GM19395 (cell line): ENCODE measurements at regions not wholly inside any gene's neighbourhood (a gene's known extent, or its start where the extent isn't known, plus 50 kb on each side); places are given as distances from the start of the nearest gene placed in this dataset.
"Not testable (repeated sequence)": the region's sequence is repeated elsewhere in the genome, so short reads cannot be mapped to it uniquely, and the experiment has no call there.

Experiments used
- ATAC-seq: cut with Tn5 transposase; IDR thresholded peaks from one replicate; pipeline ENCODE4 v1.9.1; 2021; ENCODE audit warnings: mild to moderate bottlenecking, moderate library complexity; ENCODE audit not compliant: unreplicated experiment

DNA sequence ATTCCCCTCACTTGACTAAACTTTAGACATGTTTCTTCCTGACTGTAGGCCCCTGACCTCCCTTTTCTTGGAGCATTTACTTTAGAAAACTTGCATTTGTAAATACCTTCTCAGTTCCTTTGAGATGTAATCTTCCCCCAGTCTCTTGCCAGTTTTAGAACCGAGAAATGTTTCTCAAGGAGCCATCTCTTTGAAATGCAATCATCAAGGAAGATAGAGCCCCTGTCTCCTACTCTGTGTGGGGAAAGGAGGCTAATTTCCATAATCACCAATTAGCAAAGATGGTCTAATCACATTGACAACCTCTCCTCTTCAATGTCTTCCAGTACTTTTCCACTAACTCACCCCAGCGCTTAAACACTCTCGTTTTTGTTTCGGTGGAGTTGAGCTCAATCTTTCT is 70.0 kb upstream of the SMIM30 start:
- no peak for ATAC-seq

DNA sequence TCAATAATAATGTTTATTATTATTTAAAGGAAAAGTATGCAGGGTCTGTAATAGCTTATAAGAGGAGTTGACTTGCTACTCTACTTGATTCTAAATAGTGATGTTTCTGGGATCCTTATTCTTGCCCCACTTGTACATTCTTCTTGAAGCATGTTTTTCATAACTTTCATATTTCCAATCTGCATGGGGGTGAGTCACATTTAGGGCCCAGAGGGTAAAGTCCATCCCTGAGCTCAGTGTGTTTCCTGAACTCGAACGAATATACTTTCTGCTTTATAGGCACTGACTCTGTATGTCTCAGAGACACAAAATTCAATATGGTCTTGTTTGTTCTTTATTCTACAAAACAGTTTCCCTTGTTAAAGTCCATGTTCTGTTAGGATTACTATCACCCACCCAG is 61.0 kb upstream of the SMIM30 start:
- ATAC-seq = no peak

DNA sequence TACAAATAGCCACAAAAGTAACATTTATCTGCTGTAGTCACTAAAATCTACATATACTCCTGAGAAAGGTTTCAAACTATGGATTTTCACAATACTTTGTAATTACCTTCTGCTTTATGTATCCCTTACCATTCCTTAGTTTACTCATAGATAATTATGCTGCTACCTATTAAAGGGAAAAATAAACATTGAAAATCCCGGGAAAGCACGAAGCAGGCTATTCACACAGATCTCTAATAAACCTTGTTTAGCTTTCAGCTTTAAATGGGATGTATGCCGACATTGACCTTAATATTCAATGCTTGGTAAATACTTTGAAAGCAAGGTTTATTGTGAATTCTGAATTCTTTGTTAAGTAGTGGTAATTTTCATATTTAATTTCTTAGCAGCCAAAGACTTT is 58.5 kb upstream of the SMIM30 start:
- ATAC-seq = no peak

DNA sequence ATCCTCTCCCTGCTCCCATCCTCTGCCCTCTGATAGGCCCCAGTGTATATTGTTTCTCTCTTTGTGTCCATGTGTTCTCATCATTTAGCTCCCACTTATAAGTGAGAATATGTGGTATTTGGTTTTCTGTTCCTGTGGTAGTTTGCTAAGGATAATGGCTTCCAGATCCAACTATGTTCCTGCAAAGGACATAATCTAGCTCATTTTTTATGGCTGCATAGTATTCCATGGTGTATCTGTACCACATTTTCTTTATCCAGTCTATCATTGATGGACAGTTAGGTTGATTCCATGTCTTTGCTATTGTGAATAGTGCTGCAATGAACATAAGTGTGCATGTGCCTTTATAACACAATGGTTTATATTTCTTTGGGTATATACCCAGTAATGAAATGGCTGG is 57.8 kb upstream of the SMIM30 start:
- ATAC-seq = not testable (repeated sequence)

DNA sequence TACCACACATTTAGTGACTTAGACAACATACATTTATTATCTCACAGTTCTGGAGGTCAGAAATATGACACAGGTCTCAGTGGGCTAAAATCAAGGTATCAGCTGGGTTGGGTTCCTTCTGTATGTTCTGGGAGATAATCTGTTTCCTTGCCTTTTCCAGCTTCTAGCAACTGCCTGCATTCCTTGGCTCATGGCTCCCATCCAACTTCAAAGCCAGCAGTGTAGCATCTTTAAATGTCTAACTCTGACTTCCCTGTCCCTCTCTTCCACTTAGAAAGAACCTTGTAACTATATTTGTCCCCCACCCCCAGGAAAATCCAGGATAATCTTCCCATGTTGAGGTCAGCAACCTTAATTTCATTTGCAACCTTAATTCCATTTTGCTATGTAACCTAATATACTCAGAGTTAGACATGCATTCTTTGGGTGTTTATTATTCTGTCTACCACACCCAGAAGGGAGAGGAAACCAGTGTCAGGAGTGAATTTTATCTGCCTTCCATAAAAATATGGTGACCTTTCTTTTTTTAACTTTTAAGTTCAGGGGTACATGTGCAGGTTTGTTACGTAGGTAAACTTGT is 57.3 kb upstream of the SMIM30 start:
- ATAC-seq = no peak

DNA sequence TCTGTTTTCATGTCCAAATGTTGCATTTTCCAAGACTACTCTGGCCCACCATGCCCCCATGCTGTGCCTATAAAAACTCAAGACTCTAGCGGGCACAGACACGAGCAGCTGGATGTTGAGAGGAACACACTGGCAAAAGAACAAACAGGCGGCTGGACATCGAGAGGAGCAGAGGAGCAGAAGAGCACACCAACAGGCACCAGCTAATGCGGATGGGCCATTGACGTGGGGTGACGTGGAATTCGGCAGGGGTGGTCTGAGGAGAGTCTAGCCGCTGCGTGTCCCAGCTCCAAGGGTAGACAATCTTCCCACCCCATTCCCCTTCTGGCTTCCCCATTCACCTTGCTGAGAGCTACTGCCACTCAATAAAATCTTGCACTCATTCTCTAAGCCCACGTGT is 54.4 kb upstream of the SMIM30 start:
- no peak for ATAC-seq

DNA sequence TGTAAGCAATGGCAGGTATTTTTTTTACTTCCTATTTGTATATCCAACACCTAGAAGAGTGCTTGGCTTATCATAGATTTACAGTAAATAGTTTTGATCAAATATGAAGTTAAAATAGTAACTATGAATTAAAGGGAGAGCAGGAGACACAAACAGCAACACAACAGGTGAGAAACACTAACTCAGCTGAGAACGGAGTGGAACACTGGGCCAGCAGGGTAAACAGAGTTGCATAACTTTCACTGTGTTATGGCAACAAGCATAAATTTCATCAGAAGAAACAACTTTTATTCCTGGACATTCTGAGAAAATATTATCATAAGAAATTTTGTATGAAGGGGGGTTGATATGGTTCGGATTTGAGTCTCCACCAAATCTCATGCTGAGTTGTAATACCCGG is 52.2 kb upstream of the SMIM30 start:
- no peak for ATAC-seq
